RWPE1 (cell line): ENCODE measurements at regions not wholly inside any gene's neighbourhood (a gene's known extent, or its start where the extent isn't known, plus 50 kb on each side); places are given as distances from the start of the nearest gene placed in this dataset.
A peak's percentile ranks its signal among the peaks of the same experiment; 100 is the strongest.

Experiments used
- CTCF ChIA-PET: fragments of 350-600 bp; sonication (Branson Sonifier 250); formaldehyde crosslinking; extraction: SDS; loops from one replicate; lab custom pipeline; 2021; lab: Yijun Ruan, JAX
- POLR2A ChIA-PET: fragments of 400-600 bp; formaldehyde crosslinking; extraction: SDS; loops from one replicate; lab custom pipeline; 2020; ENCODE audit warnings: antibody characterized with exemption; ENCODE audit not compliant: low non-redundant PET; lab: Yijun Ruan, JAX
- DNase-seq: peaks from one replicate; pipeline ENCODE4 v3.0.0; 2012; ENCODE audit warnings: low spot score
- H3K27ac ChIP-seq: fragments of 450-650 bp; 2 replicates; pipeline ENCODE4 v1.5.1; 2017
- CTCF ChIP-seq: fragments of 450-650 bp; conservative IDR thresholded peaks from 2 replicates; pipeline ENCODE4 v1.5.1; 2017; ENCODE audit warnings: low read depth, mild to moderate bottlenecking

- H3K27ac ChIP-seq = no peak overlapping the region
- no peak for TF ChIP-seq CTCF
- POLR2A ChIA-PET = no interaction called here
- no peak for DNase-seq
- CTCF ChIA-PET = no interaction called here
Observed at GRCh38 chr4:12421364-12421763, 992.7 kb upstream of the HS3ST1 start.

DNA sequence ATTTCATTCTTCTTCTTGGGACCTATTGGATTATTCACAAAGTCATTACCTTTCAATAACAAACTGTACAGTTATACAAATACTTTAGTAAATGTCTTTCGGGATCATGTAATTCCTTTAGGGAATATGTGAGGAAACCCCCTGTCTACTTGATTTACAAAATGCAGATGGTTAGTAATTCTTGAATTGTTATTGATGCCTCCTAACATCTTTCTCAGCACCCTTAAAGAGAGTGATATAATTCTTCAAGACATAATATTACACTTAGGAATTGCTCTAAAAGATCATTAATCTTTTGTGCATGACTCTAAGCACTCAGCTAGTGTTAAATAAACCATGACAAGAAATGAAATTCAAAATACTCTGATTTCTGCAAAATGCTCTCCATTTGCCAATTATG, 988.1 kb upstream of the HS3ST1 start:
- DNase-seq = no peak
- ChIA-PET CTCF (no interaction called here), POLR2A (no interaction called here)
- no peak overlapping the region for H3K27ac ChIP-seq
- TF ChIP-seq CTCF = no peak

DNA sequence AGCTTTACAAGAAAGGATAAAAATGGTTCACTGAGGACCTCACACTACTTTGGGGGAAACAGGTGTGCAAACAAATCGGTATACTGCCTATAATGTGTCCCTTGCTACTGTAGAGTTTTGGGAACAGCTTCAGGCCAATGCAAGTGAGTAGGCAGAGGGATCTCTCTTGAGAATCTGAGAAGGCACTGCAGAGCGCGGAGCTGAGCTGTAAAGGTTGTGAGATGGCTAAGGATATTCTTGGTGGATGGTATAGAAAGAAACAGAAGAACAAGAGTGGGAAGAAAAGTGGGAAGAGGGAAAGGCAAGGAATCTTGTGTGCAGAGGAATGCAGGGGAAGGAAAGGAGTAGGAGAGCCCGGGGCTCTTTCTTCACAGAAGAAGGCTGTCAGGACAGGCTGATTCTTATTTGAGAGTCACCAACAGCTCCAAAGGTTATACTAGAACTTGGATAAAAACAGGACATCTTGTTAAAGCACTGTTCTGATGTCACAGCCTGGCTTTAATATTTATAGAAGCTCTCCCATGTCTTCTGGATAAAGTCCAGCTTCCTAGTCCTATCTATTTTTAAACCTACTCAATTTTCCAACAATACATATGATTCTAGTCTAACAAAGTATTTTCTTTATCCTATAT, 985.6 kb upstream of the HS3ST1 start:
- no peak overlapping the region for H3K27ac ChIP-seq
- DNase-seq = no peak
- CTCF ChIA-PET = no interaction called here
- POLR2A ChIA-PET = no interaction called here
- no peak for TF ChIP-seq CTCF

- POLR2A ChIA-PET = no interaction called here
- DNase-seq = no peak
- no peak overlapping the region for H3K27ac ChIP-seq
- no peak for TF ChIP-seq CTCF
- CTCF ChIA-PET = no interaction called here
Observed at GRCh38 chr4:12411072-12411471, 982.4 kb upstream of the HS3ST1 start.

GRCh38 chr4:12409507-12410190, 981.0 kb upstream of the HS3ST1 start:
- POLR2A ChIA-PET = no interaction called here
- no peak overlapping the region for H3K27ac ChIP-seq
- CTCF ChIA-PET = interaction anchor here (0.7 kb wide), 1 partner anchor 1004 kb away, joined by 3 read pairs; no protein-coding TSS in a partner anchor
- TF ChIP-seq CTCF = peak; percentile 29; the same call in 1 of the 2 replicates
- DNase-seq = peak; percentile 45

DNA sequence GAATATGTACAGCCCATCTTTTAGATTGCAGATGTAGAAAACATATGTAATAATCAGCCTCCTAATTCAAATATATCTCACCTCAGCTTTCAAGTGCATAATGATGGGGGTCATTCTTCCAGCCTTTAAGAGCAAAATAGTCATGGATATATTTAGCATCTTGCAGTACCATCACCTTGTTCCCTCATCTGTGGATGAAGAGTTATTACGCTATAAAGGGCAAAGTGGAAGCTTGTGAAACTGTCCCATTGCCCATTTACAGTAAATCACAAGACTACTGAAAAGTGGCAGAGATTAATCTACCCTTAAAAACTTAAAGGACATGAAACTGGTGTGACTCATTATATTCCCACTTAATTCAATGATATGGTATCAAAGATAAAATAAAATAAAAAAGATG, 979.7 kb upstream of the HS3ST1 start:
- POLR2A ChIA-PET = no interaction called here
- TF ChIP-seq CTCF = no peak
- CTCF ChIA-PET = no interaction called here
- H3K27ac ChIP-seq = no peak overlapping the region
- no peak for DNase-seq
